ENCODE measurements at regions not wholly inside any gene's neighbourhood (a gene's known extent, or its start where the extent isn't known, plus 50 kb on each side); places are given as distances from the start of the nearest gene placed in this dataset.
"Not testable (repeated sequence)": the region's sequence is repeated elsewhere in the genome, so short reads cannot be mapped to it uniquely, and the experiment has no call there.

DNA sequence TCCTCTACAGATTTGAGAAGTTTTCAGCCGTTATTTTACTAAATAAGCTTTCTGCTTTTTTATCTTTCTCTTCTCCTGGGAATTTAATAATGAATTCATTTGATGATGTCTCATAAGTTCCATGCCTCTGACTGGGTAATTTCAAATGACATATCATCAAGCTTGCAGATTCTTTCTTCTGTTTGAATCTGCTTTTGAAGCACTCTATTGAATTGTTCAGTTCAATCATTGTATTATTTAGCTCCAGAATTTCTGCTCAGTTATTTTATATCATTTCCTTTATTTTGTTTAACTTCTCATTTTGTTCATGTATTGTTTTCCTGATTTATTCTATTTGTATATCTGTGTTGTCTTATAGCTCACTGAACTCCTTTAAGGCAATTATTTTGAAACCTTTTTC, 196.9 kb upstream of the CNTNAP2 start:
- DNase-seq: no peak

DNA sequence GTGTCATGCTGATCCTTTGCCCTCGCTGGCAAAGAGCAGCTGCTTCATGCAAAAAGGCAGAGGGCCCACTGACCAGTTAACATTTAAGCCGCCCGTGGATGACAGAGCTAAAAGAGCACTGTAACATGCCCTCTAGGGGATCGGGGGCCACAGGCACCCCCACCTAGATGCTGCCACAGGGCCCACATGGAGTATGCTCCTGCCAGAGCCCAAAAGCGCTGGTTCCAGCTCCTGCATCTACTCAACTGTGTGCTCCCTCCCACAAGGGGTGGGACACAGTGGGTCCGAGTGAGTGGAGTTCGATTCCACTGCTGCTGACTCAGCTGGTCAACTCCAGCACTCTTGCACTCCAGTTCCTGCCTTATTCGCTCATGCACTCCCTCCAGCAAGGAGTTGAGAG, 199.8 kb upstream of the CNTNAP2 start:
- DNase-seq: no peak

DNA sequence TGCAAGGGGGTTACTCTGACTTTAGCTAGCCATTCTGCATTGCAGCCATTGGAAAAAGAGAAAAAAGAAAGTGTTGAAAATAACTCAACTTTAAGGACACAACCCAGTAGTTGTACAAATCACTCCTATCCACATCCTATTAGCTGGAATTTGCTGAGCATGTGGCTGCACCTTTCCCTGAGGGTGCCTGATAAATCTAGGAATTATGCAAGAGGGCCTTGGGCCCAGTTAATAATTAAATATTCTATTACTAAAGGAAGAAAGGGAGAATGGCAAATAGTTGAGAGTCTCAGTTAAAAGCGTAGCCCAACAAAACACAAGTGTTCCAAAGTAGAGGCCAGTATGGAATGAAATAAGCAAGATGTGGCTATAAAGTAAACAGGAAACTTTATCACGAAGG, 200.9 kb upstream of the CNTNAP2 start:
- no peak for DNase-seq

DNA sequence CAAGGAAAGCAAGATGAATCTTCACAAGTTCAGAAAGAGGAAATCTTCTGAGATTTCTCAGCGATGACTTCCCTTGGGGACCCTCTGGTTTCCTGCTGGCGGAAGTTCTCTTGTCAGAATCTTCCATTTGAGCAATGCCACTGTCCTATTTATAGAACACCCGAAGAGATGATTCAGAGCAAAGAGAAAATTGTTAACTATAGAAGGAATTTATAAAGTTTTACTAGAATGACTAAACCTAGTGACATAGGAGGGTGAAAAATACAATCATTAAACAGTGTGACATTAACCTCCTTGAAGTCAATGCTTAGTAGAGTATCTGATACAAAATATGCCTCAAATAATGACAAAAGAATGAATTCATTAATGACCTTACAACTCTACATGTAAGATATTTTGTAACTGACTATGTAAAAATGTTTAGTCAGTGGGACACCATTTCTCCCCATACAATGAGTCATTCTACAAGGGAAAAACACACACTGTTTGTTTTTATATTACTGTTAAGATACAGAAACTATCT, 206.5 kb upstream of the CNTNAP2 start:
- peak; percentile 80 for DNase-seq

DNA sequence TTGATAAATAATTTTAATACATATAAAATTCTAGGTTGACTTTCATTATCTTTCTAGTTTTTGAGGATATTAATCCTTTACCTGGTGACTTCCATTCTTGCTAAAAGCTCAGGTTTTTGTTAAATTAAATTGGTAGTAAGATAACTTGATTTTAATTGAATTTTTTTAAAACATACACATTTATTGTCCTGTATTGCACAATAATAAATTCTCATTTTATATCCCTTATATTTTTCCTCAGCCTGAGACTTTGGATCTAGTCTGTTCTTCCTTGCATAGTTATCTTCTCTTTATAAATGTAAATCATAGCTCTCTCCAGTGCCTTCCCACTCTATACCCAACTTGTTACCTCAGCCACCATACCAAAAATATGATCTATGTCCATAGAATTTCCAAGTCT, 212.9 kb upstream of the CNTNAP2 start:
- DNase-seq: no peak

DNA sequence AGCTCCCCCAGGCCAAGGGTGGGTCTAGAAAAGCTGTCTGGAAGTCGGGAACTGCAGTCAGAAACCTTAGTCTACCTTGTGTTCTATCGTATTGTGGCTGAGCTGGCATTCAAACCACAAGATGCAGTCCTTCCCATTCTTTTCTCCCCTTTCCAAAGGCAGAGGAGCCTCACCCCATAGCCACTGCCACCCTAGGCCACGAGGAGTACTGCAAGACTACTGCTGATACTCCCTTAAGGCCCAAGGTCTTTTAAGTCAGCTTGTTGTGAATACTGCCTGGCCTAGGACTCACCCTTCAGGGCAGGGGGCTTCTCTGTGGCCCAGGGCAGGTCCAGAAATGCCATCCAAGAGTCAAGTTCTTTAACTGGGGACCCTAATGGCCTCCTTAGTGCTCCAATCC, 214.5 kb upstream of the CNTNAP2 start:
- DNase-seq: no peak

DNA sequence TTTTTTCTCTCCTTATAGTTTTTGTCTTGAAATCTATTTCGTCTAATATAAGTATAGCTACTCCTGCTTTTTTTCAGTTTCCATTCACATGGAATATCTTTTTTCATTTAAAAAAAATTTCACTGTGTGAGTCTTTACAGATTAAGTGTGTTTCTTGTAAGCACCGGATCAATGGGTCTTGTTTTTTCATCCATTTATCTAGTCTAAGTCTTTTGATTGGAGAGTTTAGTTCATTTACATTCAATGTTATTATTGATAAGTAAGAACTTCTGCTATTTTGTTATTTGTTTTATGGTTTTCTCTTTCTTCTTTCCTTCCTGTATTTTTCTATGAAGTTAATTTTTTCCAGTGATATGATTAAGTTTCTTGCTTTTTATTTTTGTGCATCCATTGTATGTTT, 216.7 kb upstream of the CNTNAP2 start:
- no peak for DNase-seq

DNA sequence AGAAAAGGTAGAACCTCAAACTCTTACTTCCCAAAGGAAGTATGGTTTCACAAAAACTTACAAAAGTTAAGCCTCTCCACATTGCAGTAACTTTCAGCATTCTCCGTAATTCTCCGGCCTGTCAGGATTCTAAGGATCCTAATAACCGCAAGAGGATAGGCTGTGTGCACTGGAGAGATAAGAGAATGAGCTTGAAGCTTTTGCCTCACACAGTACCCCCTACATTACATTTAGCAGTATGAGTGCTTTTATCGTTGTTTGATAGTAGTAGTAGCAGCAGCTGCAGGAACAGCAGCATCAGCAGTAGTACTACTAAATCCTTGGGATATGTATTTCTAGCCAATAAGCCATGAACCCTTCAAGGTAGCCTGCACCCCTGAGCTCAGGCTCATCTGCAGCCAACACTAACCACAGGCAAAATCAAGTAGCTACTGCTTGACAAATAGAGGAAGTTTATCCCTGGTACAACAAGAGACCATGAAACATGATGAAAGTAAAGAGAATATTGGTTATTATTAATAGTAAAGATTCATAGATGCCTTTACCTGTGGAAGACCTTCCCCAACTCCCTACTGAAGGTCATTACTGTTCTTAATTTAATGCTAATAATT, 222.6 kb upstream of the CNTNAP2 start:
- DNase-seq: no peak

DNA sequence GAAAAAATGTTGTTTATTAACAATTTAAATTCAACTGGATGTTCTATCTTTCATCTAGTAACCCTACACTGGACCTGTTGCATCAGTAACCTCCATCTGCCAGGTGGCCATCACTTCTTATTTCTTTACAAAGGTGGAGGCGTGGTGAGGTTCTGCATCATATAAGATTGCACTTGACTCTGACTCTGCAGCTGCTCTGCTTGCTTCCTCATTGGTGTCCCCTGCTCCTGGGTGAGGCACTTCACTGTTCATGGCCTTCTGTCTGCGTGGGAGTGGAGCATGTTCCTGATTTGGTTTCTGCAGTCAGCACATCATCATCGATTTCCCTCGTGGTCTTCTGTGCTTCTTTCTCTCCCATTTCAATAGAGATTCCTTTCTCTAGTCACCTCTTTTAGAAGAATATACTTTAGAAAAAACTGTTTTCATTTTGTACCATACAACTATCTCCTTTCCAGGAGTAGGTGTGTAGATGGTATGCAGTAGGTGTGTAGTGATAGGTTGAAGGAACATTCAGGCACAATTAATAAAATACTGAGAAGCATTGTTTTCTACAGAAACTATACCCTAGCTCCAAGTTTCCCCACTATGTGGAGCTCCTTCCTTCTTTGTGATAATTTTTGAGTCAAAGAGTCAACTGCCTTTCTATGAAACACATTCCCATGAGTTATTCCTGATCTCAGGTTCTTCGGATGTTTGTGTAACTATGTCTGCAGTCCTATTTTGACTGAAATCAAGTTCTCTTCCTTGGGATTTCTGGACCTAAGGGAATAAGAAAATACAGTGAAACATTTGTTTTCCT, 231.7 kb upstream of the CNTNAP2 start:
- no peak for DNase-seq

DNA sequence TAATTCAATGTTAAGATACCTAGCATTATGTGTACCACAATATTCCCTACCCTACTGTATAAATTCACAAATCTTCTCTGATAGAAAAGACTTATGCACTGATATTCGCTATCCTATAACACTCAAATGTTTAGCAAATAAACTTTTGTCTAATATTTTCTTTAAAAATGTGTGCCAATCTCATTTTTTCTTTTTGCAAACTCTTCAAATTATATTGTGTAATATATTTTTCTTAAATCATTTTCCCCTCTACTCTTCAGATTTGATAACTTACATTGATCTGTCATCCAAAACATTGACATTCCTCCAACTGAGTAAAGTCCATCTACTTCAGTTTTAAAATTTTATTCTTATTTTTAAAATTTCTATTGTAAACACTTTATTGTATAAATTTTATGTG, 240.2 kb upstream of the CNTNAP2 start:
- no peak for DNase-seq

DNA sequence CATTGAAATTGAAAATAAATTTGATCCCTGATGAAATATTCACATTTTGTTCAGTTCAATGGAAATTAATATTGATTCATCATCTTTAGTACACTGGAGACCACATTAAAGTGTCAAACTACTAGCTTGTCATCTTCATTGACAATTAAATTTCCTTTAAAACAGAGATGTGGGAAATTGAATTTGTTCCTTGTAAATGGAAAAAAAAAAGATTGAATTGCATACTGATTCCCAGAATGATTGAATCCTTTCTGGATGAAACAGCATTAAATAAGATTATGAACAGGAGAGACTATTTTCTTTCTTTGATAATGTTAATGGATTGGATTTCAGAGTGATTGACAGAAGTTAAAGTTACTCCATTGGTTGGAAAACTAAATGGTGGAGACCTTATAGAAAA, 241.3 kb upstream of the CNTNAP2 start:
- DNase-seq: no peak

DNA sequence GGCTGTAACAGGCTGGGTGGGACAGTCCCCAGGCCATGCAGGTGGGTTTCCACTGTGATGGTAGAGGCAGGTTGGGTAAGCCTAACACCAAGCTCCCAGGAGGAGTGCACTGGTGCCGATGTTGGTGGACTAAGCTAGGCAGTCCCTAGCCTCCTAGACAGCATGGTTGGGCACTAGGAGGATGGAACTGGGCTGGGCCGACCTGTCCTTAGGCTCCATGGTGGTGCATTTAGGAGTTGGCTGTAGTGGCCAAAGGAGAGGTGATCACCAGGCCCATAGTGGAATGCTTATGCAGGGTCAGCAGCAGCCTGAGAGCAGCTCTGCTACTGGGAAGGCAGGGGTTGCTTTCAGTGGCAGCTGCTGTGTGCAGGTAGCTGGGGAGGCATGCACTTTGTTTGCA, 247.7 kb upstream of the CNTNAP2 start:
- DNase-seq: no peak

DNA sequence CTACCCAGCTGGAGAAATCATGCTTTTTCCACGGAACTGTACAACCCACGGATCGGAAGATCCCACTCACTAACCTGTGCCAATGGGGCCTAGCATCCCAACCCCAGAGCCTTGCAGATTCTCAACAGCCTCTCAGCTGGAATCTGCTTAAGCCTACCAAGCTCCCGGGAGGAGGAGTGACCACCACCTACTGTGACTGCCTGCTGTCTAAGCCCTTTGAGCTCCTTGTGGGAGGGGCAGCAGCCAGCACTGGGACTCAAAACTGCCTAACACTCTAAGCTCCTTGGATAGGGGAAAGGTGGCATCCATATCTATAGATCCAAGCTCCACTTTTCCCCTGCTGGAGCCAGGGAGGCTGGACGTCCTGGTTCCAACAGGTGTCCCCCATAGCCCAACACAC, 254.4 kb upstream of the CNTNAP2 start:
- DNase-seq: no peak

DNA sequence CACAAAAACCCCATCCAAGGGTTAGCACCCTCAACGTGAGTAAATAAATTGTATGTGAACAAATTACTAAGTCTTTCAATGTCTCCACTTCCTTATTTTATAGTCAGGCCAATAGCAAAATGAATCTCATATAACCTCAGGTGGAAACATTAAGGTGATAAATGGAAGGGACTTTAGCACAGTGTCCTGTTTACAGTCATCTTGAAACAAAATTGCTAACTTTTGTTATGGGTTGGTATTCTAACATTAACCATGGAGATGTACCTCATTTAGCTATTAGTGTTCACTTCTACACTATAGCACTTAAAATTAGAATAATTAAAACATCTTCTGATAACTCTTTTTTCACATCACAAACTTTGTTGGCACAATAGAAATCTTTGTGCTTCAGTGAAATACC, 255.8 kb upstream of the CNTNAP2 start:
- DNase-seq: no peak

DNA sequence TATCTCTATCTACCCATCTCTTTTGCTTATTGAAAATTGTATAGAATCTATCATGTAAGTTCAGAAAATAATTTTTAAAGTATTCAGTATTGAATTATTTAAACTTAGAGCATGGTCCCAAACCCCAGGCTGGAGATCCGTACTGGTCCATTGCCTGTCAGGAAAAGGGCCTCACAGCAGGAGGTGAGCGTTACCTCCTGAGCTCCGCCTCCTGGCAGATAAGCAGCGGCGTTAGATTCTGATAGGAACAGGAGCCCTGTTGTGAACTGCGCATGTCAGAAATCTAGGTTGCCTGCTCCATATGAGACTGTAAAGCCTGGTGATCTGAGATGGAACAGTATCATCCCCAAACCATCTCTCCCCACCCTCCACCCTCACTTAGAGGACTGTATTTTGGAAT, 266.0 kb upstream of the CNTNAP2 start:
- no peak for DNase-seq

DNA sequence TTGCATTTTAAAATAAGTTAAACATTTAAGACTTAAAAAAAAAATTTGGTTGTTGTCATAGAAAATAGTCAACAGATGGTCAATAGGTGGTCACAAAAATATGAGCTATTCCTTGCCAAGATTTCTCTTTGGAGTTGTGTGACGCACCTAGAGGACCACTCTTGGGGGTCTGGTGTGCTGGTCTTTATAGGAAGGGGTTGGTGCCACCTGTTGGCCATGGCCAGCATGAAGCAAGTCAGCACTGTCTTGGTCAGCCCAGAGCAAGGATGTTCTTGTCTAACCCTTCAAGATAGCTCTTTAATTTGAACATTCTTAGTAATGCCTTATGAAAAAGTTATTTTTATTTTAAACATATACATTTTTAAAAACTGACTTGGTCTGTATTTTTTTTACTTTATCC, 267.9 kb upstream of the CNTNAP2 start:
- DNase-seq: peak; percentile 0

DNA sequence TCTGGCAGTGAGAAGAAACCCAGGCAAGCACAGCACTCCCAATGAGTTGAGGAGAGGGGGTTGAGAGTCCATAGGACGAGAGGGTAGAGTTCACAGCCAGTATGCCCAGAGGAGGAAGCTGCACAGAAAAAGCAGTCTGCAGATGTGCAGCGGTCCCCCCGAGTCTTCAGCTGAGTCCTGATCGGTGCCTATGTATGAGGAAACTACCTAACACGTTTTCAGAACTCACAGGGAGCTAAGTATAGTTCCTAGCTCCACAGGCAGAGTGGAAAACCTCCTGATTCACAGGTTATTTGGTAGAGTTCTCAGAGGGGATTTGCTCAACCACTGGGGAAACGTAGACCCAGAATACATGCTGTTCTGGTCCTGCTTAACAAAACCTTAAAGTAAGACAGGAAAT, 271.3 kb upstream of the CNTNAP2 start:
- no peak for DNase-seq

DNA sequence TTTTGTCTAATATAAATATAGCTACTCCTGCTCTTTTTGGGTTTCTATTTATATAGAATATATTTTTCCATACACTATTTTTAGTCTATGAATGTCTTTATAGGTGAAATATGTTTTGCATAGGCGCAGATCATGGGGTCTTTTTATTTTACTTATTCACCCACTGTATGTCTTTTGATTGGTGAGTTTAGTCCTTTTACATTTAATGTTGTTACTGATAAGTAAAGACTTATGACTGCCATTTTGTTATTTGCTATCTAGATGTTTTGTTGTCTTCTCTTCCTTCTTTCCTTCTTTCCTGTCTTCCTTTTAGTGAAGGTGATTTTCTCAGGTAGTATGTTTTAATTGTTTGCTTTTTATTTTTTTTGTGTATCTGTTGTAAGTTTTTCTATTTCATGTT, 276.8 kb upstream of the CNTNAP2 start:
- no peak for DNase-seq

DNA sequence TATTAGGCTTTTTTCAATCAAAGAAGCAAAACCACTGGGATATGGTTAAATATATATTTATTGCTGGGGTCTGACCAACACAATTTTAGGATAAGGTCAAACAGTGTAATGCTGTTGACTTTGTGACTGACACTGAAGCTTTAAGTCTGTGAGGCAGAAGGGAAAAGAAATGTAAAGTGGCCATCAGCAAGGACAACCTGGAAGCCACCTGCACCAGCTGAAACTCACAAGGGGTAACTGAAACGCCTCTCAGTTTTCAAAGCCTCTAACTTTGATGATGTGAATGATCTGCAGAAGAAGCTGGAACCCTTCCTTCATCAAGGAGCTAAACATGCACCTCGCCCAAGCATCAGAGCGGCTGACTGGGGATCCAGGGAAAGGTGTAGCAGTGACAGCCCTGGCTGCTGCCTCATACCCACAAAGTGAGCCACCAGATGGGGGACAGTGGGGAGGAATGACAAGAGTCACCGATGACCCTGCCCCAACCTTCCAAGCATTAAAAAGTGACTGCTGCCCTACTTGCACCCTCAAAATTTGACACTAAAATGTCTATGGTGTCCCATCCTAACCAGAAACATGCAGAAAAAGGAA, 284.9 kb upstream of the CNTNAP2 start:
- DNase-seq: no peak

DNA sequence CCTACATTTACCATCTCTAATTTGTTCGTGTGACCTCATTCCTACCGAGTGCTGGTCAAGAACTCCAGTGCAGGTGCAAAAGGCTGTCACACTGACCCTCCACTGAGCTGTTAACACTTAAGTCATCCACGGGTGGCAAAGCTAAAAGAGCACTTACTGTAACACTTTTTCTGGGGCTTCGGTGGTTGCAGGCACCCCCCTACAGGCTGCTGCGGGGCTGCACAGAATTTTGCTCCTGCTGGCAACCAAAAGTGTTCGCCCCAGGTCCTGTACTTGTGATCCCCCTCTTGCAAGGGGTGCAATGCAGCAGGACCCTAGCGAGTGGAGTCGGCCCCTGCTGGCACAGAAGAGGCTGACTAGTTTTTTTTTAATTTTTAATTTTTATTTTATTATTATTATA, 298.9 kb upstream of the CNTNAP2 start:
- no peak for DNase-seq

DNA sequence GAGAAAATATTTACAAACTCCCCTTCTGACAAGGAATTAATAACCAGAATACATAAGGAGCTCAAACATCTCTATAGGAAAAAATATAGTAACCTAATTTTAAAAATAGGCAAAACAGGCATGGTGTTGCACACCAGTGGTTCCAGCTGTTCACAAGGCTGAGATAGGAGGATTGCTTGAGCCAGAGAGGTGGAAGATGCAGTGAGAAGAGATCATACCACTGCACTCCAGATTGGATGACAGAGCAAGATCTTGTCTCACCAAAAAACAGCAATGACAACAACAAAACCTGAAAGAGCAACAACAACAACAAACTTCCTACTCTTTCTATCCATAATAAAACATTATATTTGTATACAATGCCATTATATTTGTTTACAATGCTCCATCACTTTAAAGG, 304.4 kb upstream of the CNTNAP2 start:
- no peak for DNase-seq

DNA sequence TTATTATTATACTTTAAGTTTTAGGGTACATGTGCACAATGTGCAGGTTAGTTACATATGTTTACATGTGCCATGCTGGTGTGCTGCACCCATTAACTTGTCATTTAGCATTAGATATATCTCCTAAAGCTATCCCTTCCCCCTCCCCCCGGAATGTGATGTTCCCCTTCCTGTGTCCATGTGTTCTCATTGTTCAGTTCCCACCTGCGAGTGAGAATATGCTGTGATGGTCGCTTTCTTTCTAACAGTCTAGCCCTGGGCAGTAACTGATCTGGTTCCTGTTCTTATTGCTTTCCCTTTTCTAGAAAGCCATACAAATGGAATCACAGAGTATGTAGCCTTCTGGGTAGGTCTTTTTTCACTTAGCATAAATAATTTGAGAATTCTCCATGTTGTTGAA, 311.1 kb upstream of the CNTNAP2 start:
- DNase-seq: not testable (repeated sequence)

DNA sequence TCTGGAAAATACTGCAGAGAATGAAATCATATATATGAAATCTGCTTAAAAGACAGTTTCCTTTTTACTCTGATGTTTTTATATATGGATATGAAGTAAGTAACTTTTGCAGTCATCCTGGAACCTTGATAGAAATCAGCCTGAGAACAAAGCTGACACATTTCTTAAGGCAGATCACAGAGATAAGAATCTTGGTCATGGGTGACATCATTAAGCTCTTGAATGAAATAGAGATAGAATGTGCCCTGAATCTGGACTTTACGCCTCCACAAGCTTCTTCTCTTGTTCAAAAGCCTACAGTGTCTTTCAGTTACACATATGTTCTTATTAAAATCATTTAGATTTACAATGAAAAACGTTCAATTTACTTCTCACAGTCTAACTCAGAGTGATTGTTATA, 319.1 kb upstream of the CNTNAP2 start:
- DNase-seq: no peak

DNA sequence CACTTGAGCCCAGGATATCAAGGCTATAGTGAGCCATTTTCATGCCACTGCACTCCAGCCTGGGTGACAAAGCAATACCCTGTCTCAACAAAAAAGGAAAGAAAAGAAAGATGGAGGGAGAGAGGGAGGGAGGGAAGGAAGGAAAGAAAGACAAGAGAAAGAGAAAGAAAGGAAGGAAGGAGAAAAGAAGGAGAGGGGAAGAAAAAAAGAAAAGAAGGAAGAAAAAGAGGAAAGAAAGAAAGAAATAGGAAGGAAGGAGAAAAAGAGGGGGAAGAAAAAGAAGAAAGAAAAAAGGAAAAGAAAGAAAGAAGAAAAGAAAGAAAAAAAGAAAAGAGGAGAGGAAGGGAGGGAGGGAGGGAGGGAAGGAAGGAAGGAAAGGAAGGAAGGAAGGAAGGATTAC, 321.5 kb upstream of the CNTNAP2 start:
- DNase-seq: no peak

Measured in fibroblast of skin of back (primary cell).